ENCODE measurements at regions not wholly inside any gene's neighbourhood (a gene's known extent, or its start where the extent isn't known, plus 50 kb on each side); places are given as distances from the start of the nearest gene placed in this dataset.
"Not testable (repeated sequence)": the region's sequence is repeated elsewhere in the genome, so short reads cannot be mapped to it uniquely, and the experiment has no call there.

DNA sequence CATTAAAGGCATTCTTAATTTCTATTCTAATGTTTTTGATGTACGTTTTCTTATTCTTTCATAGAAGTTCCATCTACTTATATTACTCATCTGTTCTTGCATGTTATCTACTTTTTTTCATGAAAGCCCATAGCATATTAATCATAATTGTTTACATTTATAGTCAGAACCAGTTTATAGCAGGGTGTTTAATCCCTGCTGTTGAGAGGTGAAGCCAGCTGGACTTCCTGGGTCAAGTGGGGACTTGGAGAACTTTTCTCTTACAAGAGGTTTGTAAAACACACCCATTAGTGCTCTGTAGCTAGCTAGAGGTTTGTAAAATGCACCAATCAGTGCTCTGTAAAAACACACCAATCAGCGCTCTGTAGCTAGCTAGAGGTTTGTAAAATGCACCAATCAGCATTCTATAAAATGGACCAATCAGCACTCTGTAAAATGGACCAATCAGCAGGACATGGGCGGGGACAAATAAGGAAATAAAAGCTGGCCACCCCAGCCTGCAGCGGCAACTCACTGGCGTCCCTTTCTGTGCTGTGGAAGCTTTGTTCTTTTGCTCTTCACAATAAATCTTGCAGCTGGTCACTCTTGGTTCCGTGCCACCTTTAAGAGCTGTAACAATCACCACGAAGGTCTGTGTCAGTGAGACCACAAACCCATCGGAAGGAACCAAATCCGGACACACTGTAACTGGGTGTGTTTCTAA is 120.6 kb downstream of the TANC2 start:
- H3K27ac ChIP-seq: no peak overlapping the region
- no peaks in the 10 kb centered on the region for H3K27me3 ChIP-seq
- H3K4me1 ChIP-seq: peaks cover 0 to 34% (median 17%) of the 10 kb centered on the region in 3 donors
- no peaks in the 10 kb centered on the region for H3K9me3 ChIP-seq
- intact Hi-C loops (cut with DNase I): no loop called here
- DNase-seq: no peak
- H3K36me3 ChIP-seq: no peaks in the 10 kb centered on the region
- H3K4me3 ChIP-seq: no peak overlapping the region
- TF ChIP-seq POLR2A (IDR thresholded peaks at IDR 0.05) (no peak), CTCF (IDR thresholded peaks at IDR 0.05) (no peak)
- 85 to 87% methylated on average over 9 of the region's 9 CpGs for WGBS, 2 donors

- 82 to 88% methylated on average over 7 of the region's 7 CpGs for WGBS, 2 donors
- intact Hi-C loops (cut with DNase I): not testable (repeated sequence)
Measured at GRCh38 chr17:63090358-63091114, 124.5 kb downstream of the TANC2 start.

GRCh38 chr17:63091909-63092308 is 125.9 kb downstream of the TANC2 start:
- peaks cover 0 to 23% (median 14%) of the 10 kb centered on the region in 3 donors for H3K4me1 ChIP-seq
- H3K27me3 ChIP-seq; H3K27ac ChIP-seq; DNase-seq; H3K4me3 ChIP-seq; H3K36me3 ChIP-seq; intact Hi-C loops (cut with DNase I); H3K9me3 ChIP-seq: not testable (repeated sequence)

More at GRCh38 chr17:63090358-63091114, 124.5 kb downstream of the TANC2 start:
- H3K9me3 ChIP-seq, H3K27ac ChIP-seq, H3K27me3 ChIP-seq, H3K36me3 ChIP-seq, DNase-seq, H3K4me3 ChIP-seq: not testable (repeated sequence)
- H3K4me1 ChIP-seq: peaks cover 0 to 34% (median 20%) of the 10 kb centered on the region in 3 donors

DNA sequence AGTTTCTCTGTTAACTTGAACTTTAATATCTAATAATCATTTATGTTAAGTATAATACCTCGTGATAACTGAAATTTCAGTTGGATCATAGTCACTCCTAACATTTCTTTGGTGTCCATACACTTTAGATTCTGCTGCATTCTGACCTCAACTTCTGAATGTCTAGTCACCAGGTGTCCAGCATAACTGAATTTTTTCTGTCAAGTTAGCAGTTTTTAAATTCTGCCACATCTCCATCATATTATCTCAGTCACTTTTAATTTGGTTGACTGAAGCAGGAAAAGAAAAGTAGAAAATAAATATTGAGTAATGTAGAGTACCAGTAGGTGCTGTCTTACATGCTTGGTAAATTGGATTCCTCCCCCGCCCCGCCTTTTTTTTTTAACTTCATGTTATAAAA is 128.6 kb downstream of the TANC2 start:
- DNase-seq: no peak
- Histone ChIP-seq H3K36me3 (no peaks in the 10 kb centered on the region), H3K27ac (no peak overlapping the region), H3K4me1 (peaks cover 0 to 3% (median 0%) of the 10 kb centered on the region in 3 donors), H3K27me3 (no peaks in the 10 kb centered on the region), H3K4me3 (no peak overlapping the region), H3K9me3 (no peaks in the 10 kb centered on the region)
- TF ChIP-seq CTCF (IDR thresholded peaks at IDR 0.05) (no peak), POLR2A (IDR thresholded peaks at IDR 0.05) (no peak)
- intact Hi-C loops (cut with DNase I): no loop called here
- WGBS, 2 donors: 79 to 96% methylated on average over 3 of the region's 3 CpGs

- WGBS, 2 donors: 67 to 80% methylated on average over 1 of the region's 1 CpG
- Histone ChIP-seq H3K27me3 (no peaks in the 10 kb centered on the region), H3K36me3 (no peaks in the 10 kb centered on the region), H3K4me1 (peaks cover 0 to 3% (median 0%) of the 10 kb centered on the region in 3 donors), H3K9me3 (no peaks in the 10 kb centered on the region), H3K4me3 (no peak overlapping the region), H3K27ac (no peak overlapping the region)
- intact Hi-C loops (cut with DNase I): no loop called here
- no peak for DNase-seq
- TF ChIP-seq POLR2A (IDR thresholded peaks at IDR 0.05) (no peak), CTCF (IDR thresholded peaks at IDR 0.05) (no peak)
Measured at GRCh38 chr17:63095459-63095858, 129.4 kb downstream of the TANC2 start.

GRCh38 chr17:63095879-63096278 is 129.8 kb downstream of the TANC2 start:
- intact Hi-C loops (cut with DNase I): no loop called here
- Histone ChIP-seq H3K27me3 (no peaks in the 10 kb centered on the region), H3K36me3 (no peaks in the 10 kb centered on the region), H3K4me3 (no peak overlapping the region), H3K9me3 (no peaks in the 10 kb centered on the region), H3K4me1 (peaks cover 0 to 3% (median 0%) of the 10 kb centered on the region in 3 donors), H3K27ac (no peak overlapping the region)
- 55 to 90% methylated on average over 1 of the region's 1 CpG for WGBS, 2 donors
- DNase-seq: no peak
- TF ChIP-seq POLR2A (IDR thresholded peaks at IDR 0.05) (no peak), CTCF (IDR thresholded peaks at IDR 0.05) (no peak)
